Mammary epithelial cell (primary cell): ENCODE measurements at regions not wholly inside any gene's neighbourhood (a gene's known extent, or its start where the extent isn't known, plus 50 kb on each side); places are given as distances from the start of the nearest gene placed in this dataset.

Source experiments
- CTCF ChIP-seq, 2 donors: IDR thresholded peaks in 1 of 2; conservative IDR thresholded peaks in 1 of 2; 2 replicates each; pipeline ENCODE4 v1.5.1; 2011 to 2012; ENCODE audit warnings: inconsistent platforms in 2 of 2, low read length in 2 of 2, mild to moderate bottlenecking in 2 of 2, control low read depth in 1 of 2, low read depth in 1 of 2; ENCODE audit not compliant: insufficient read depth in 1 of 2; ENCODE audit errors: extremely low read depth in 1 of 2
- EZH2 ChIP-seq: IDR thresholded peaks from 2 replicates; pipeline ENCODE4 v1.6.1; 2012; ENCODE audit warnings: low read length, inconsistent platforms, borderline replicate concordance

GRCh38 chr2:104982111-104982510 lies 55.8 kb upstream of the MRPS9 start:
- TF ChIP-seq CTCF (conservative IDR thresholded peaks at IDR 0.05 in 1 of 2, IDR thresholded peaks at IDR 0.05 in 1 of 2; ENCODE audit: extremely low read depth in 1 of 2, insufficient read depth in 1 of 2, low read depth in 1 of 2, low read length in 2 of 2) (no peak), EZH2 (no peak)
